BE2C (cell line): ENCODE measurements at regions not wholly inside any gene's neighbourhood (a gene's known extent, or its start where the extent isn't known, plus 50 kb on each side); places are given as distances from the start of the nearest gene placed in this dataset.
"Not testable (repeated sequence)": the region's sequence is repeated elsewhere in the genome, so short reads cannot be mapped to it uniquely, and the experiment has no call there.

Source experiments
- DNase-seq: peaks from one replicate; pipeline ENCODE4 v3.0.0-alpha.2; 2020
- H3K27me3 ChIP-seq: fragments of 250-450 bp; sonication (Bioruptor Pico); 2 replicates; pipeline ENCODE4 v1.5.1; 2020; ENCODE audit warnings: mild to moderate bottlenecking
- H3K36me3 ChIP-seq: fragments of 250-450 bp; sonication (Bioruptor Pico); 2 replicates; pipeline ENCODE4 v1.5.1; 2020; ENCODE audit warnings: mild to moderate bottlenecking
- H3K4me1 ChIP-seq: fragments of 250-450 bp; sonication (Bioruptor Pico); 2 replicates; pipeline ENCODE4 v1.5.1; 2020
- H3K4me3 ChIP-seq: 2 replicates; pipeline ENCODE4 v1.5.1; 2011; ENCODE audit warnings: low read depth, low read length
- H3K9me3 ChIP-seq: fragments of 250-450 bp; sonication (Bioruptor Pico); 2 replicates; pipeline ENCODE4 v1.5.1; 2020
- CTCF ChIP-seq: IDR thresholded peaks from 2 replicates; pipeline ENCODE4 v1.5.1; 2012; ENCODE audit warnings: mild to moderate bottlenecking, low read depth, low read length

- DNase-seq = no peak
- no peaks in the 10 kb centered on the region for H3K27me3 ChIP-seq
- H3K4me3 ChIP-seq = no peak overlapping the region
- no peaks in the 10 kb centered on the region for H3K36me3 ChIP-seq
- TF ChIP-seq CTCF = no peak
- H3K9me3 ChIP-seq = no peaks in the 10 kb centered on the region
- 0 out of 2 replicates have a peak, but pooled peaks cover 3% of the 10 kb centered on the region for H3K4me1 ChIP-seq
These were observed 63.9 kb upstream of the LAPTM4A start for GRCh38 chr2:20115374-20115773.

- H3K27me3 ChIP-seq = no peaks in the 10 kb centered on the region
- H3K4me1 ChIP-seq = 0 out of 2 replicates have a peak, but pooled peaks cover 3% of the 10 kb centered on the region
- TF ChIP-seq CTCF = no peak
- H3K9me3 ChIP-seq = no peaks in the 10 kb centered on the region
- no peaks in the 10 kb centered on the region for H3K36me3 ChIP-seq
- no peak for DNase-seq
- H3K4me3 ChIP-seq = no peak overlapping the region
These were observed 62.8 kb upstream of the LAPTM4A start for GRCh38 chr2:20113986-20114938.

- H3K4me1 ChIP-seq = 0 out of 2 replicates have a peak, but pooled peaks cover 3% of the 10 kb centered on the region
- H3K4me3 ChIP-seq = no peak overlapping the region
- DNase-seq = no peak
- no peak for TF ChIP-seq CTCF
- no peaks in the 10 kb centered on the region for H3K27me3 ChIP-seq
- H3K36me3 ChIP-seq = no peaks in the 10 kb centered on the region
- no peaks in the 10 kb centered on the region for H3K9me3 ChIP-seq
These were observed 61.8 kb upstream of the LAPTM4A start for GRCh38 chr2:20113004-20113796.

GRCh38 chr2:20112361-20112760 lies 60.9 kb upstream of the LAPTM4A start:
- not testable (repeated sequence) for H3K36me3 ChIP-seq, H3K9me3 ChIP-seq, H3K27me3 ChIP-seq, H3K4me3 ChIP-seq, H3K4me1 ChIP-seq, DNase-seq

GRCh38 chr2:20111311-20112131 lies 60.1 kb upstream of the LAPTM4A start:
- TF ChIP-seq CTCF = no peak
- Histone ChIP-seq H3K36me3 (no peaks in the 10 kb centered on the region), H3K9me3 (no peaks in the 10 kb centered on the region), H3K4me1 (0 out of 2 replicates have a peak, but pooled peaks cover 3% of the 10 kb centered on the region), H3K27me3 (no peaks in the 10 kb centered on the region), H3K4me3 (no peak overlapping the region)
- no peak for DNase-seq

GRCh38 chr2:20110876-20111275 lies 59.4 kb upstream of the LAPTM4A start:
- no peak for DNase-seq
- Histone ChIP-seq H3K27me3 (no peaks in the 10 kb centered on the region), H3K4me3 (no peak overlapping the region), H3K36me3 (no peaks in the 10 kb centered on the region), H3K9me3 (peaks cover 5% of the 10 kb centered on the region; the same call in 1 of the 2 replicates), H3K4me1 (0 out of 2 replicates have a peak, but pooled peaks cover 3% of the 10 kb centered on the region)
- no peak for TF ChIP-seq CTCF
